ENCODE measurements at regions not wholly inside any gene's neighbourhood (a gene's known extent, or its start where the extent isn't known, plus 50 kb on each side); places are given as distances from the start of the nearest gene placed in this dataset.

GRCh38 chr2:133886735-133887675 is 318.7 kb upstream of the NCKAP5 start (continued):
- TF ChIP-seq, protein P1, sequence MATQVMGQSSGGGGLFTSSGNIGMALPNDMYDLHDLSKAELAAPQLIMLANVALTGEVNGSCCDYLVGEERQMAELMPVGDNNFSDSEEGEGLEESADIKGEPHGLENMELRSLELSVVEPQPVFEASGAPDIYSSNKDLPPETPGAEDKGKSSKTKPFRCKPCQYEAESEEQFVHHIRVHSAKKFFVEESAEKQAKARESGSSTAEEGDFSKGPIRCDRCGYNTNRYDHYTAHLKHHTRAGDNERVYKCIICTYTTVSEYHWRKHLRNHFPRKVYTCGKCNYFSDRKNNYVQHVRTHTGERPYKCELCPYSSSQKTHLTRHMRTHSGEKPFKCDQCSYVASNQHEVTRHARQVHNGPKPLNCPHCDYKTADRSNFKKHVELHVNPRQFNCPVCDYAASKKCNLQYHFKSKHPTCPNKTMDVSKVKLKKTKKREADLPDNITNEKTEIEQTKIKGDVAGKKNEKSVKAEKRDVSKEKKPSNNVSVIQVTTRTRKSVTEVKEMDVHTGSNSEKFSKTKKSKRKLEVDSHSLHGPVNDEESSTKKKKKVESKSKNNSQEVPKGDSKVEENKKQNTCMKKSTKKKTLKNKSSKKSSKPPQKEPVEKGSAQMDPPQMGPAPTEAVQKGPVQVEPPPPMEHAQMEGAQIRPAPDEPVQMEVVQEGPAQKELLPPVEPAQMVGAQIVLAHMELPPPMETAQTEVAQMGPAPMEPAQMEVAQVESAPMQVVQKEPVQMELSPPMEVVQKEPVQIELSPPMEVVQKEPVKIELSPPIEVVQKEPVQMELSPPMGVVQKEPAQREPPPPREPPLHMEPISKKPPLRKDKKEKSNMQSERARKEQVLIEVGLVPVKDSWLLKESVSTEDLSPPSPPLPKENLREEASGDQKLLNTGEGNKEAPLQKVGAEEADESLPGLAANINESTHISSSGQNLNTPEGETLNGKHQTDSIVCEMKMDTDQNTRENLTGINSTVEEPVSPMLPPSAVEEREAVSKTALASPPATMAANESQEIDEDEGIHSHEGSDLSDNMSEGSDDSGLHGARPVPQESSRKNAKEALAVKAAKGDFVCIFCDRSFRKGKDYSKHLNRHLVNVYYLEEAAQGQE (IDR thresholded peaks at IDR 0.05; ENCODE audit: low read depth), result no peak
- TF ChIP-seq EGR1 (IDR thresholded peaks at IDR 0.05; ENCODE audit: low read depth) (no peak), EZH2 (IDR thresholded peaks at IDR 0.05) (no peak), POLR2AphosphoS5 (IDR thresholded peaks at IDR 0.05; ENCODE audit: low read depth, low read length) (no peak), FOSL1 (IDR thresholded peaks at IDR 0.05; ENCODE audit: low read depth) (no peak), CTCF (IDR thresholded peaks at IDR 0.05 in 2 of 3, conservative IDR thresholded peaks at IDR 0.05 in 1 of 3; ENCODE audit: borderline replicate concordance in 1 of 3, insufficient read depth in 1 of 3, low read depth in 2 of 3, low read length in 2 of 3) (peak; percentile 61 to 76 (median 71)), TCF7L2 (IDR thresholded peaks at IDR 0.05; ENCODE audit: borderline replicate concordance, extremely low read depth, insufficient read depth, insufficient read length) (no peak)
- TF ChIP-seq, protein P2, sequence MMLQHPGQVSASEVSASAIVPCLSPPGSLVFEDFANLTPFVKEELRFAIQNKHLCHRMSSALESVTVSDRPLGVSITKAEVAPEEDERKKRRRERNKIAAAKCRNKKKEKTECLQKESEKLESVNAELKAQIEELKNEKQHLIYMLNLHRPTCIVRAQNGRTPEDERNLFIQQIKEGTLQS (IDR thresholded peaks at IDR 0.05), result no peak
